ENCODE measurements at regions not wholly inside any gene's neighbourhood (a gene's known extent, or its start where the extent isn't known, plus 50 kb on each side); places are given as distances from the start of the nearest gene placed in this dataset.

DNA sequence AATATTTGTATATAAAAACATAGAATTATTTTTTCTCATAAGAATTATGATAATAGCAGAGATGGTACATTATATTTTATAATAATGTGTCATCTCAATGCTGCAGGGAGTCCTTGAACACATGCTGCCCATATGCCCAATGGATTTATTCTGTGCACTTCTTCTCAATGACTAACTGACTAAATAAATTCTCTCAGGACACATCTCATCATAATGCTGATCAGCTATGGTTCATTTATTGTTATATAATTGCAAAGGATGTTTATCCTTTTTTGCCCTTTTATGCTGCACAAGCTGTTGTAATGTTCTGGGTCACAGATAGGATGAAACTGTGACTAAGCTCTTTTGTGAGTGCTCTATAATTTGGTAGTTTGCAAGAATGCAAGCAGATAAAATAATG lies 1273.3 kb upstream of the ATXN8OS start:
- FAIRE-seq (no peak), ATAC-seq (no peak), DNase-seq (ENCODE audit: extremely low read depth in 1 of 4, low spot score in 3 of 4) (no peak)
- Histone ChIP-seq H3K4me3 (no peak overlapping the region), H3K27ac (ENCODE audit: extremely low read depth, low read depth, low read length) (no peak overlapping the region), H4K20me1 (replicated peaks; ENCODE audit: control insufficient read depth, insufficient read depth, low read length) (no peaks in the 10 kb centered on the region), H3K79me2 (ENCODE audit: control insufficient read depth, insufficient read depth, low read length) (no peaks in the 10 kb centered on the region), H3K9me1 (ENCODE audit: control insufficient read depth, insufficient read depth, low read length) (no peaks in the 10 kb centered on the region), H3K27me3 (ENCODE audit: control insufficient read depth in 2 of 2, insufficient read depth in 2 of 2, low read length in 2 of 2) (no peaks in the 10 kb centered on the region), H3K4me2 (ENCODE audit: insufficient read depth, low read length) (no peak overlapping the region), H3K4me1 (replicated peaks in 1 of 2; ENCODE audit: control insufficient read depth in 2 of 2, insufficient read depth in 2 of 2, low read length in 2 of 2) (no peaks in the 10 kb centered on the region), H3K36me3 (ENCODE audit: control insufficient read depth, insufficient read depth, low read length) (no peaks in the 10 kb centered on the region), H3K9me3 (replicated peaks; ENCODE audit: control insufficient read depth, insufficient read depth, low read depth, low read length) (no peaks in the 10 kb centered on the region), H2AFZ (ENCODE audit: low read depth, low read length) (no peak overlapping the region), H3K9ac (ENCODE audit: insufficient read depth in 1 of 2, low read depth in 2 of 2, low read length in 2 of 2) (no peak overlapping the region)
- CTCF ChIA-PET (ENCODE audit: low intra/inter-chr PET ratio), result no interaction called here
- intact Hi-C loops (cut with micrococcal nuclease) (no loop called here), in situ Hi-C loops (cut with MboI) (no loop called here)
- no TSS peak for BruUV-seq (replicated peaks)
- TF ChIP-seq ARNT (IDR thresholded peaks at IDR 0.05) (no peak), ZNF24 (IDR thresholded peaks at IDR 0.05) (no peak), LEF1 (IDR thresholded peaks at IDR 0.05) (no peak), NELFE (IDR thresholded peaks at IDR 0.05; ENCODE audit: insufficient read depth, insufficient read length) (no peak), ZNF197 (CRISPR knock-in tag; IDR thresholded peaks at IDR 0.05; ENCODE audit: low read depth) (no peak), CBFA2T3 (IDR thresholded peaks at IDR 0.05) (no peak), ZNF586 (CRISPR knock-in tag; conservative IDR thresholded peaks at IDR 0.05) (no peak), MLLT1 (IDR thresholded peaks at IDR 0.05) (no peak), NR4A1 (CRISPR knock-in tag; IDR thresholded peaks at IDR 0.05) (no peak), NR4A1 (tag; IDR thresholded peaks at IDR 0.05) (no peak), TGIF2 (CRISPR knock-in tag; IDR thresholded peaks at IDR 0.05) (no peak), HCFC1 (IDR thresholded peaks at IDR 0.05; ENCODE audit: low read depth, low read length) (no peak)
- TF ChIP-seq, protein P1, sequence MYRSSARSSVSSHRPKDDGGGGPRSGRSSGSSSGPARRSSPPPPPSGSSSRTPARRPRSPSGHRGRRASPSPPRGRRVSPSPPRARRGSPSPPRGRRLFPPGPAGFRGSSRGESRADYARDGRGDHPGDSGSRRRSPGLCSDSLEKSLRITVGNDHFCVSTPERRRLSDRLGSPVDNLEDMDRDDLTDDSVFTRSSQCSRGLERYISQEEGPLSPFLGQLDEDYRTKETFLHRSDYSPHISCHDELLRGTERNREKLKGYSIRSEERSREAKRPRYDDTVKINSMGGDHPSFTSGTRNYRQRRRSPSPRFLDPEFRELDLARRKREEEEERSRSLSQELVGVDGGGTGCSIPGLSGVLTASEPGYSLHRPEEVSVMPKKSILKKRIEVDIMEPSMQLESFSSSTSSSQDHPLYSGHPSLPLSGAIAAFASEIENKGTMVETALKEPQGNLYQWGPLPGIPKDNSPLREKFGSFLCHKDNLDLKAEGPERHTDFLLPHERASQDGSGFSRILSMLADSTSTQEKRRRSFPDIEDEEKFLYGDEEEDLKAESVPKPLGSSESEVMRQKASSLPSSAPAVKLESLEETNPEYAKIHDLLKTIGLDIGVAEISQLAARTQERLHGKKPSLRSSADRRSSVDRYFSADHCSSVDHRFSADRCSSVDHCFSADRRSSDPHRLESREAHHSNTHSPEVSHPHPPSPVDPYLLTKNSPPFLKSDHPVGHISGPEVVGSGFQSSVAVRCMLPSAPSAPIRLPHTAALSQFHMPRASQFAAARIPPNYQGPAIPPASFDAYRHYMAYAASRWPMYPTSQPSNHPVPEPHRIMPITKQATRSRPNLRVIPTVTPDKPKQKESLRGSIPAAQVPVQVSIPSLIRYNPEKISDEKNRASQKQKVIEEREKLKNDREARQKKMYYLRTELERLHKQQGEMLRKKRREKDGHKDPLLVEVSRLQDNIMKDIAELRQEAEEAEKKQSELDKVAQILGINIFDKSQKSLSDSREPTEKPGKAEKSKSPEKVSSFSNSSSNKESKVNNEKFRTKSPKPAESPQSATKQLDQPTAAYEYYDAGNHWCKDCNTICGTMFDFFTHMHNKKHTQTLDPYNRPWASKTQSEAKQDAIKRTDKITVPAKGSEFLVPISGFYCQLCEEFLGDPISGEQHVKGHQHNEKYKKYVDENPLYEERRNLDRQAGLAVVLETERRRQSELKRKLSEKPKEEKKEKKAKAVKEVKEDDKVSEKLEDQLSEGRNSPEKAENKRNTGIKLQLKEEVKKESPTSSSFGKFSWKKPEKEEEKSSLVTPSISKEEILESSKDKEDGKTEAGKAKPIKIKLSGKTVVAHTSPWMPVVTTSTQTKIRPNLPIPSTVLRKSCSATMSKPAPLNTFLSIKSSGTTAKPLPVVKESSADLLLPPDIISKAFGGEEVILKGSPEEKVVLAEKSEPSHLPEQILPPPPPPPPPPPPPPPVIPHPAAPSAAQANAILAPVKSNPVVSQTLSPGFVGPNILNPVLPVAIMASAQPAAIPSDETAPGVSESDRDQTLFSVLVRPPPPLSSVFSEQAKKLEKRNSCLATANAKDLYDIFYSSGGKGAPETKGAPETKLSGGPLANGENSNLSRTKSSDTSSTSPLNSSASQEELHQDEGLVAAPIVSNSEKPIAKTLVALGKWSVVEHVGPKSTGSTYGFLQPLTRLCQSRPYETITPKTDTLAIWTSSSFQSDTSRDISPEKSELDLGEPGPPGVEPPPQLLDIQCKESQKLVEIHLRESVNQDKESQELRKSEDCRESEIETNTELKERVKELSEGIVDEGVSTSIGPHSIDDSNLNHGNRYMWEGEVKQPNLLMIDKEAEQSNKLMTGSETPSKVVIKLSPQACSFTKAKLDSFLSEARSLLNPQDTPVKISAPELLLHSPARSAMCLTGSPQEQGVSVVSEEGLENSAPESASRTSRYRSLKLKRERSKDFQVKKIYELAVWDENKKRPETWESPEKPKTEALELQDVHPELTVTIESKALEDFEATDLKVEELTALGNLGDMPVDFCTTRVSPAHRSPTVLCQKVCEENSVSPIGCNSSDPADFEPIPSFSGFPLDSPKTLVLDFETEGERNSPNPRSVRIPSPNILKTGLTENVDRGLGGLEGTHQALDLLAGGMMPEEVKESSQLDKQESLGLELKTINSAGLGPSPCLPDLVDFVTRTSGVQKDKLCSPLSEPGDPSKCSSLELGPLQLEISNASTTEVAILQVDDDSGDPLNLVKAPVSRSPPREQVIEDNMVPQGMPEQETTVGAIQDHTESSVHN (IDR thresholded peaks at IDR 0.05; ENCODE audit: borderline replicate concordance in 1 of 2, low read depth in 1 of 2), result no peak
- TF ChIP-seq, protein P2, sequence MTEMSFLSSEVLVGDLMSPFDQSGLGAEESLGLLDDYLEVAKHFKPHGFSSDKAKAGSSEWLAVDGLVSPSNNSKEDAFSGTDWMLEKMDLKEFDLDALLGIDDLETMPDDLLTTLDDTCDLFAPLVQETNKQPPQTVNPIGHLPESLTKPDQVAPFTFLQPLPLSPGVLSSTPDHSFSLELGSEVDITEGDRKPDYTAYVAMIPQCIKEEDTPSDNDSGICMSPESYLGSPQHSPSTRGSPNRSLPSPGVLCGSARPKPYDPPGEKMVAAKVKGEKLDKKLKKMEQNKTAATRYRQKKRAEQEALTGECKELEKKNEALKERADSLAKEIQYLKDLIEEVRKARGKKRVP (CRISPR knock-in tag; IDR thresholded peaks at IDR 0.05), result no peak
- POLR2A ChIA-PET, result no interaction called here

Measured in K562 (cell line).